CD4-positive, alpha-beta T cell treated with Interferon alpha-2 for 1 hour (primary cell): ENCODE measurements at regions not wholly inside any gene's neighbourhood (a gene's known extent, or its start where the extent isn't known, plus 50 kb on each side); places are given as distances from the start of the nearest gene placed in this dataset.
"Not testable (repeated sequence)": the region's sequence is repeated elsewhere in the genome, so short reads cannot be mapped to it uniquely, and the experiment has no call there.

Source experiments
- DNase-seq, 2 donors: peaks; one replicate each; pipeline ENCODE4 v3.0.0-alpha.2; 2020 to 2022

DNA sequence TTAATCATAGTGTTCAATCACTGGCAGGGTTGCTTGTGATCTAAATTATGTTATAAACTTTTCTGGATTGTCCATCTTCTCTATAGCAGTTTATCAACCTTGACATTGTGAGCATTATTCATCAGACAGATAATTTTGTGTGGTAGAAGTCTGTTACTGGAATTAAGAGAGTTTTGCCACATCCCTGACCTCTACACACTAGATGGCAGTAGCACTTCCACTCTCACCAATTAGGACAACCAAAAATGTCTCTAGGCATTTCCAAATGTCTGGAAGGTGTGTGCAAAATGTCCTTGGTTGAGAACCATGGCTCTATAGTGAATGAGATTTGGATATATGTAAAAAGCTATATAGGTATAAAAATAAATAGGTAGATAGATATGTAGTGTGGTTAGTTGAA, 324.1 kb upstream of the FAM47C start:
- DNase-seq, result no peak

GRCh38 chrX:36721990-36722389, 286.2 kb upstream of the FAM47C start:
- DNase-seq, result no peak

DNA sequence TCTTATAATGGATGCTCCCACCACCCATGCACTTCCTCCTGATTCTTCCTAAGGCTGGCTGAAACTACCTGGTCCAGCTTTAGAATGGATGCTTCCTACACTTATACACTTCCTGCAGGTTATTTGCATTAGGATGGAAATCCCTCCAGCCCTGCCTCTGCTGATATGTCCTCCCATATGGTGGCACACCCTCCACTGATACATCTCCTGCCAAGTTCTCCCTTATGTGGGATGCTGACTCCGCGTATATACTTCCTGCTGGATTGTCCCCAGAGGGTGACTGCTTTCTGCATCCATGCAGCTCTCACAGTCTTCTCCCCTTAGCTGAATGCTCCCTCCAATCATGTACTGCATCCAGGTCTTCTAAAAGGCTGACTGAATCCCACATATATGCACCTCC, 254.6 kb upstream of the FAM47C start:
- DNase-seq, result no peak

GRCh38 chrX:36787752-36788151, 220.4 kb upstream of the FAM47C start:
- no peak for DNase-seq

- no peak for DNase-seq
Observed at GRCh38 chrX:36803151-36803550, 205.0 kb upstream of the FAM47C start.

DNA sequence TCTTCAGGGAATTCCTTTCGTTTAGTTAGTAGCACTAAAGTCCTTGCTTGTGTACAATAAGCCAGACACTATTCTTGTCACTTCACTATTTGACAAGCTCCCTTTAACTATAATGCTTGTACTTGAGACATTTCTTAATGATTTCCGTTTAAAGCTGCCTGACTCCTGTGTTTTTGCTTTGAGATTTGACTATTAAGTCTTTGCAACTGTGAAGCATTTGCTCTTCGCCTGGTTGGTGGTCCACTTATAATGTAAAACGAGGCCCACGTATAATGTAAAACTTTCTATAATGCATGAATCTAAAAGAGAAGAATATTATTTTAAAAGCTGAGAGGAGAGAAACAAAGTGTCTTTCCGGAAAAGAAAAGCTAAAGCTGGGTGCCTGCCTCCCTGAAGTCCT, 204.1 kb upstream of the FAM47C start:
- no peak for DNase-seq

DNA sequence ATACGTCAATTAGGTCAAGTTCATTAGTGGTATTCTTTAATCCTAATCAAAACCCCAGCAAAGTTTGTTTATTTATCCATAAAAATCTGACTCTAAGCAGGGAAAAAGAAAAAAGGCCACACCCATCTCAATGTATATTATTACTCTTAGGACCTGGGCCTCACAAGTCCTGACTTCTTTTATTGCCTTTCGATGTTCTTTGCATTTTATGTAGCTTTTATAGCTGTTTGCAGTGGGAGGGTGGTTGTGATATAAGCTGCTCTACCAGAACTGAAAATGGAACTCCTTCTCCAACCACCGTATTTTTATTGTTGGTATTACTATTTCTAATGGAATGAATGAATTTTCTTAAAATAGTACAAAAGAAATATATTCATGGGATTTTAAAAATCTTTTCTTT, 163.3 kb upstream of the FAM47C start:
- no peak for DNase-seq

GRCh38 chrX:36847496-36847895, 160.7 kb upstream of the FAM47C start:
- no peak for DNase-seq

DNA sequence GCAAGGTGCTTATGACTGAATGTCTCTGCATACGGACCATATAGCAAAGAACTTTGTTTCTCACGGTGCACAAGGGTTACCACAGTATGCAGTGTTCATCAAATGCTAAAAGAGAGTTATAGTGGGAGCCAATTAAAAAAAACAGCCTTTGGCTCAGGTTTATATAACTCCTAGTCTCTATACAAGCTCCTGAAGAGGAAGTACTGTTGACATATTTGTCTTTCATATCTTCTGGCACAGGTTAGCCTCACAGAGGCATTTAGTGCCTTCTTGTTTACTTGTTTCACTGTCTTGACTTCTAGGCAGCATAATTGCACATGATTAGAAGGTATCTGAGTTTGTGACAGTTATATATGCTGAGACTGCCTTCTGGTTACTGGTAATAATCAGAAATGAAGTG, 158.8 kb upstream of the FAM47C start:
- no peak for DNase-seq

DNA sequence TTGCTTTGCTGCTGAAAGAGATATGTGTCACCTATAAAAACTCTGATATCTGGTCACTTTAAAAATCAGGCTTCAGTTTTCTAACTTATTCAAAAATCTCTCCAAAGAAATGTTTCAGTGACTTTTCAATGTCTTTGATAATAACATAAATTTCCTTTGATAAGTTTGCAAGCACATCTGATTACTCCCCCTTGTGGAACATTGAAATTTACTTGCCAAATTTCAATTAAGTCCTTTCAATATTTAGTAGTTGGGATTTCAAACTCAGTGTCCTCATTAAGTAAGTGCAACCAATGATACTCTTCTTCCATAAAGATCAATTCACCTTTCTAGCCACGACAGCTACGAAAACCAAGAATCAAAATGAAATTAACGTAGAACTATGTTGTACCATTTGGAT, 151.3 kb upstream of the FAM47C start:
- DNase-seq, result no peak

DNA sequence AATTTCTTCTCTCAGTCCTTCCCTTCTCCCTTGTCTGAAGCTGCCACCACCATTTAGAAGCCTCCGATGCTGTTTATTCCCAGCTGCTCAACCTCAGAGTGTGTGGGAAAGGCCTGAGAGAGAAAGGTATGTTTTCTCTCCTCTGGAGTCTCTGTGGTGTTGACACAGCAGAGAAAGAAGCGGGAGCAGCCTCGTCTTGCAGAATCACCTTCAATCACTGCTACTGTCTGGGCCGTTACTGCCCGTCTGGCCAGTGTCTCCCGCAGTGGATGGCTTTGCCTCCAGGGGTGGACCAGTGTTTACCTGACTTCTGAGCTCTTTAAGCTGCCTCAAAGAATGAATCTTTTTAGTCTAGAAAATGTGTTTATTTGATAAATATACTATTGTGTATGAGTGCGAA, 148.9 kb upstream of the FAM47C start:
- DNase-seq, result no peak

- DNase-seq, result no peak
Observed at GRCh38 chrX:36861601-36862000, 146.6 kb upstream of the FAM47C start.

- peak in 1 of 2 donors; percentile 0 for DNase-seq
Observed at GRCh38 chrX:36867143-36867542, 141.0 kb upstream of the FAM47C start.

DNA sequence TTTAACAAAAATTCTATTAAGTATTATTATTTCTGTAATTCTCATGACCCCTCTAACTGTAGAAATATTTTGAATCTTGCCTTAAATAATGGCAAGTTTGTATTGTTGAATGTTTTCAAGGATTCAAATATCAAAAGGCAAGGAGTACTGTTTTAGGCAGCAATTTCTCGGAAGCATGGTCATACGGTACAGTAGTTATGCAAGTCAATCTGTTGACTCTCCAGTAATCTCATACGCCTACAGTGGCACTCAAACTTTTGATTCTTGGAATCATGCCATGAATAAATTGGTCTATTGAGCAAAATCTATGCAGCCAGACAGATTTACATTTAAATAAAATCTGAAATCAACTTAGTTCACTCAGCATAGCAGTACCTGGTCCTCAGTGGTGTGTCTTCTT, 139.6 kb upstream of the FAM47C start:
- no peak for DNase-seq

DNA sequence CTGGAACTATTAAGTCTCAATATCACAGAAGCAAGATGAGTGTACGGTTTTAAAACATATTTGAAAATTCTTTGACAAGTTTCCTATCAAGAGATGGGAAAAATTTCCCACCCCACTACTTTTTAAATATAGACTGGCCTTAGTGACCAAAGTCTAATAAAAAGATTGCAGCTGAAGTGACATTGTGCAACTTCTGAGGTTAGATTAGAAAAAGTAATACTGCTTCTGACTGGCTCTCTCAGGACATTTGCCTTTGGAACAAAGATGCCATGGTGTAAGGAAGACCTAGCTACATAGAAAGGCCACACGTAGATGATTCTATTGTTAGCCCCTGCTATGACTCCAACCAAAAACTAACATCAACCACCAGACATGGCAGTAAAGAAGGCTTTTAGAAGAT, 138.7 kb upstream of the FAM47C start:
- no peak for DNase-seq

- no peak for DNase-seq
Observed at GRCh38 chrX:36897690-36898089, 110.5 kb upstream of the FAM47C start.

DNA sequence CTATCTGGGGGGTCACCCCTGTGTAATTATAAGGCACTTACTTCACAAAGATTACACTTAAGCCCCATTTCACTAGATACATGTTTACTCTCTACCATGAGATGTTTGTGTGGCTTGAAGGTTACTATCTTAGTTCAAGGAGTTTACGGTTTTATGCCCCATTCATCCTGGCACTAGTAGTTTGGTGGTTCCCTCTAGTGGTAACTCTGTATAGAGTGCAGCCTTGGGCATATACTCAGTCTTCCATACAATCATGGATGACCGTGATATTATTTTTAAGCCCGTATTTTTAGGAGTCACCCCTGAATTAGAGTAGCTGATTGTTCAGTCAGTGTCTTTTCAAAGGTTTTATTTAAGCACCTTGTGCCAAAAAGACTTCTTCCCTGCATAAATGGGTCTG, 109.9 kb upstream of the FAM47C start:
- no peak for DNase-seq

DNA sequence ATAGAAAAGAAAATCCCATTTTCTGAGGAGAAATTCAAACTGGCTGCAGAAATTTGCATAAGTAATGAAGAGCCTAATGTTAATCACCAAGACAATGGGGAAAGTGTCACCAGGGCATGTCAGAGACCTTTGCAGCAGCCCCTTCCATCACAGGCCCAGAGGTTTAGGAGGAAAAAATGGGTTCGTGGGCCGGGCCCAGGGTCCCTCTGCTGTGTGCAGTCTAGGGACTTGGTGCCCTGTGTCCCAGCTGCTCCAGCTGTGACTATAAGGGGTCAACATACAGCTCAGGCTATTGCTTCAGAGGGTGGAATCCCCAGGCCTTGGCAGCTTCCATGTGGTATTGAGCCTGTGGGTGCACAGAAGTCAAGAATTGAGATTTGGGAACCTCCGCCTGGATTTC, 103.6 kb upstream of the FAM47C start:
- not testable (repeated sequence) for DNase-seq

DNA sequence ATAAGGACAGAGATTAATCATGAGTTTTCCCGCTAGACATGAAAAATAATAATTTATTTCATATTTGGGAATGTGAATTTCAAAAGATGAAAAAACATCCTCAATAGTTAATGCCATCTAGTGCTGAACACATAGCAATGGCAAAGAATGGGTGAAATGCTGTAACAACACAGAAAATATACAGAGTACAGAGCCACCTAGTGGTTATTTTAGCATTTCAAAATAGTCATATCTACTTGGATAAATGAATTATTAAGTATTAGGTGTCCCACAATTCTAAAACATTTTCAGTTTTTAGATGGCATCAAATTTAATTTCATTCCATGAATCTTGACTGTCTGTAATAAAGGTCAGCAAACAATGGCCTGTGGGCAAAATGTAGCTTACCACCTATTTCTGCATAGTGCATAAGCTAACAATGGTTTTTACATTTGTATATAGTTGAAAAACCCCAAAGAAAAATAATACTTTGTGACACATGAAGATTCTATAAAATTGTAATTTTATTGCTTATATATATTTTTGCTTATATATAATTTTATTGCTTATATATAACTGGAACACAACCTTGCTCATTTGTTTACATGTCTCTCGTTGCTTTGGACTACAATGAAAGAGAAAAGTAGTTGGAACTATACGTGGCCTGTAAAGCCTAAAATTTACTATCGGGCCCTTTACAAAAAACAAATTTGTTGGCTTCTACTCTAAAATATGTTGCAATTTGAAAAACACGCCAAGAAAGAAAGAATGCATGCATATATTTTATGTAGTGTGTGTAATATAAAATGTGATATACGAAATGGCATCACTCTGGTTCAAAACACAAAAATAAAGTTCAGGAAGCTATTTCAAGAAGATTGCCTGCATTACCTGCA, 99.1 kb upstream of the FAM47C start:
- DNase-seq, result no peak

DNA sequence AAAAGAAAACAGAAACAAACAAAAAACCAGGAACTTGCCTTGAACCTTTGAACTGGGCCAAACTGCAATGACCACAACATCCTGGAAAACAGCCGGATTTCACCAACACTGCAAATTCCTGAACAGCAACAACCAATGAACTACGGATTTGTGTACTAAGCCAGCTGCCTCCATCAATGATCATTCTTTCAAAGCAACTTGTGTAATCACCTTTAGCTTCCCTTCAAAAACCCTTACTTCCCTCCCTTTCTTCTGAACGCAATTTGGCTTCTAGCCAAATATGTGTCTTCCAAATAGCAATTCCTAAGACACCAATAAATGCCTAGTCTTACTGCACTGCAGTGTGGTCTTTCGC, 98.5 kb upstream of the FAM47C start:
- DNase-seq, result no peak

GRCh38 chrX:36913551-36913950, 94.6 kb upstream of the FAM47C start:
- no peak for DNase-seq

DNA sequence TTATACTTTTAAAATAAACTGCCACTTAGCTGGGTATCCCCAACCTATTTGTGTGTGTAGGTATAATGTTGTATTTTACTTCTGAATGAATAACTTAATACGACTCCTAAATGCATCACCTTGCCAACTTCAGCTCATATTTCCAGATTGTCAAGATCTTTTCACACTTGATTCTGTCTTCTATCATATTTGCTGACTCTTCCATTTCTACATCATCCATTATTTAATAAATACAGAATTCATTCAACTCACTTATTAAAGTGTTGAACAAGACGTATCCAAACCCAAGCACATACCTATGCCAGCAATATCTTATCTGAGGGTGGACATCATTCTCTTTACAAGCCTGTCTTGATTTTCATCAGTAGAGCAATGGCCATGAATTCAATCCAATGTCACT, 91.2 kb upstream of the FAM47C start:
- DNase-seq, result no peak

GRCh38 chrX:36927712-36928111, 80.5 kb upstream of the FAM47C start:
- no peak for DNase-seq

GRCh38 chrX:36930491-36930890, 77.7 kb upstream of the FAM47C start:
- no peak for DNase-seq

- no peak for DNase-seq
Observed at GRCh38 chrX:36947214-36947613, 61.0 kb upstream of the FAM47C start.
